ENCODE measurements at regions not wholly inside any gene's neighbourhood (a gene's known extent, or its start where the extent isn't known, plus 50 kb on each side); places are given as distances from the start of the nearest gene placed in this dataset.

DNA sequence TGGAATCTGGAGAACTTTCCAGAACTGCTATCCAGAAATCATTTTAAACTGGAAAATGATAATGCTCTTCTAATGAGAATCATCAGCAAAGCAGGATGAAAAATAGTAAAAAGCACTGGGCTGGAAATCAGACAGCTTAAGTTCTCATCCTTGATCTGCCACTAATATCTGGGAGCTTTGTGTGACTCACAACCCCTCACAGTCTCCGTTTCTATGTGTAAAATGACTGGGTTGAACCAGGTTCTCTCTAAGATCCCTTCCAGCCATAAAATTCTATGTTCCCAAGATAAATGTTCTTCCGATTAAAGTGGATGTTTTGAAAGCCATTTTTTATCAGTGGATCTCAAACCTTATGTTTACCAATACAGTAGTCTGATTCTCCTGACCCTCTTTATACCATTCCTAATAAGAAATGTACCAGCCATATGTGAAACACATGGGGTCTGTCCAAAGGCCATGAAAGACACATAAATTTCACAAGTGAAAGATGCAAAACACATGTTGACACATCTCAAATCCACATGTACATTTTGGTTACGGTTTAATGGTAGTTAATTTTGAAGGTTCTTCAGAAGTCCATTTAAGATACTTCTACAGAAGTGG, 188.8 kb downstream of the EN1 start:
- TF ChIP-seq, protein P1, sequence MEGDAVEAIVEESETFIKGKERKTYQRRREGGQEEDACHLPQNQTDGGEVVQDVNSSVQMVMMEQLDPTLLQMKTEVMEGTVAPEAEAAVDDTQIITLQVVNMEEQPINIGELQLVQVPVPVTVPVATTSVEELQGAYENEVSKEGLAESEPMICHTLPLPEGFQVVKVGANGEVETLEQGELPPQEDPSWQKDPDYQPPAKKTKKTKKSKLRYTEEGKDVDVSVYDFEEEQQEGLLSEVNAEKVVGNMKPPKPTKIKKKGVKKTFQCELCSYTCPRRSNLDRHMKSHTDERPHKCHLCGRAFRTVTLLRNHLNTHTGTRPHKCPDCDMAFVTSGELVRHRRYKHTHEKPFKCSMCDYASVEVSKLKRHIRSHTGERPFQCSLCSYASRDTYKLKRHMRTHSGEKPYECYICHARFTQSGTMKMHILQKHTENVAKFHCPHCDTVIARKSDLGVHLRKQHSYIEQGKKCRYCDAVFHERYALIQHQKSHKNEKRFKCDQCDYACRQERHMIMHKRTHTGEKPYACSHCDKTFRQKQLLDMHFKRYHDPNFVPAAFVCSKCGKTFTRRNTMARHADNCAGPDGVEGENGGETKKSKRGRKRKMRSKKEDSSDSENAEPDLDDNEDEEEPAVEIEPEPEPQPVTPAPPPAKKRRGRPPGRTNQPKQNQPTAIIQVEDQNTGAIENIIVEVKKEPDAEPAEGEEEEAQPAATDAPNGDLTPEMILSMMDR (IDR thresholded peaks at IDR 0.05; ENCODE audit: insufficient read depth, low read length, poor library complexity, severe bottlenecking): no peak
- no peak for TF ChIP-seq EZH2phosphoT487 (conservative IDR thresholded peaks at IDR 0.05; ENCODE audit: low read length)

Measured in SU-DHL-6 (cell line).